C1 segment of cervical spinal cord (tissue), 14 donors: ENCODE measurements at regions not wholly inside any gene's neighbourhood (a gene's known extent, or its start where the extent isn't known, plus 50 kb on each side); places are given as distances from the start of the nearest gene placed in this dataset.
"Not testable (repeated sequence)": the region's sequence is repeated elsewhere in the genome, so short reads cannot be mapped to it uniquely, and the experiment has no call there.

Source experiments
- DNase-seq, 14 donors: peaks; one replicate each; lab custom pipeline; 2025; lab: John Stamatoyannopoulos, UW

GRCh38 chr13:44750630-44751029 is 174.5 kb upstream of the TSC22D1 start:
- DNase-seq: no peak

- DNase-seq: no peak
Measured at GRCh38 chr13:44749906-44750305, 173.8 kb upstream of the TSC22D1 start.

- no peak for DNase-seq
Measured at GRCh38 chr13:44748439-44748838, 172.3 kb upstream of the TSC22D1 start.

GRCh38 chr13:44747179-44747578 is 171.0 kb upstream of the TSC22D1 start:
- no peak for DNase-seq

GRCh38 chr13:44746690-44747089 is 170.6 kb upstream of the TSC22D1 start:
- no peak for DNase-seq

GRCh38 chr13:44744880-44745633 is 168.9 kb upstream of the TSC22D1 start:
- DNase-seq: no peak

GRCh38 chr13:44739539-44739938 is 163.4 kb upstream of the TSC22D1 start:
- DNase-seq: no peak

GRCh38 chr13:44739120-44739519 is 163.0 kb upstream of the TSC22D1 start:
- no peak for DNase-seq

- no peak for DNase-seq
Measured at GRCh38 chr13:44738463-44738862, 162.3 kb upstream of the TSC22D1 start.

- DNase-seq: no peak
Measured at GRCh38 chr13:44735806-44736205, 159.7 kb upstream of the TSC22D1 start.

GRCh38 chr13:44734201-44734707 is 158.1 kb upstream of the TSC22D1 start:
- peak in 1 of 14 donors; percentile 1 for DNase-seq

- no peak for DNase-seq
Measured at GRCh38 chr13:44732503-44733098, 156.5 kb upstream of the TSC22D1 start.

- no peak for DNase-seq
Measured at GRCh38 chr13:44730851-44731250, 154.7 kb upstream of the TSC22D1 start.

- no peak for DNase-seq
Measured at GRCh38 chr13:44730099-44730498, 154.0 kb upstream of the TSC22D1 start.

- DNase-seq: not testable (repeated sequence)
Measured at GRCh38 chr13:44727591-44727990, 151.5 kb upstream of the TSC22D1 start.

- no peak for DNase-seq
Measured at GRCh38 chr13:44726778-44727177, 150.6 kb upstream of the TSC22D1 start.

GRCh38 chr13:44726214-44726613 is 150.1 kb upstream of the TSC22D1 start:
- no peak for DNase-seq

GRCh38 chr13:44719857-44720671 is 143.9 kb upstream of the TSC22D1 start:
- DNase-seq: peak in 1 of 14 donors; percentile 7

- no peak for DNase-seq
Measured at GRCh38 chr13:44718467-44718866, 142.3 kb upstream of the TSC22D1 start.

- DNase-seq: no peak
Measured at GRCh38 chr13:44715287-44716230, 139.4 kb upstream of the TSC22D1 start.
